HG03575 (cell line): ENCODE measurements at regions not wholly inside any gene's neighbourhood (a gene's known extent, or its start where the extent isn't known, plus 50 kb on each side); places are given as distances from the start of the nearest gene placed in this dataset.
"Not testable (repeated sequence)": the region's sequence is repeated elsewhere in the genome, so short reads cannot be mapped to it uniquely, and the experiment has no call there.

Experiments
- ATAC-seq: cut with Tn5 transposase; IDR thresholded peaks from one replicate; pipeline ENCODE4 v1.9.1; 2021; ENCODE audit not compliant: unreplicated experiment, insufficient number of reproducible peaks, low FRiP score; ENCODE audit errors: extremely low read depth

- not testable (repeated sequence) for ATAC-seq
These were observed 249.2 kb upstream of the ALG10 start for GRCh38 chr12:33773091-33773490.

- ATAC-seq: no peak
These were observed 235.8 kb upstream of the ALG10 start for GRCh38 chr12:33786532-33786931.

GRCh38 chr12:33794954-33795353 lies 227.3 kb upstream of the ALG10 start:
- no peak for ATAC-seq

- no peak for ATAC-seq
These were observed 226.8 kb upstream of the ALG10 start for GRCh38 chr12:33795536-33795935.

- ATAC-seq: no peak
These were observed 208.8 kb upstream of the ALG10 start for GRCh38 chr12:33813536-33813935.

GRCh38 chr12:33817713-33818112 lies 204.6 kb upstream of the ALG10 start:
- ATAC-seq: no peak

GRCh38 chr12:33818313-33818712 lies 204.0 kb upstream of the ALG10 start:
- ATAC-seq: no peak

GRCh38 chr12:33825442-33825841 lies 196.9 kb upstream of the ALG10 start:
- no peak for ATAC-seq

- ATAC-seq: no peak
These were observed 196.2 kb upstream of the ALG10 start for GRCh38 chr12:33825986-33826602.

- no peak for ATAC-seq
These were observed 194.0 kb upstream of the ALG10 start for GRCh38 chr12:33828326-33828725.

- no peak for ATAC-seq
These were observed 192.2 kb upstream of the ALG10 start for GRCh38 chr12:33830070-33830469.

GRCh38 chr12:33832900-33833299 lies 189.4 kb upstream of the ALG10 start:
- ATAC-seq: no peak

- ATAC-seq: no peak
These were observed 187.6 kb upstream of the ALG10 start for GRCh38 chr12:33834672-33835071.

GRCh38 chr12:33876618-33877017 lies 145.7 kb upstream of the ALG10 start:
- ATAC-seq: no peak

- no peak for ATAC-seq
These were observed 129.9 kb upstream of the ALG10 start for GRCh38 chr12:33892425-33892824.

- ATAC-seq: not testable (repeated sequence)
These were observed 101.8 kb upstream of the ALG10 start for GRCh38 chr12:33920460-33920859.

GRCh38 chr12:33926095-33926494 lies 96.2 kb upstream of the ALG10 start:
- no peak for ATAC-seq

- ATAC-seq: not testable (repeated sequence)
These were observed 84.6 kb upstream of the ALG10 start for GRCh38 chr12:33937669-33938068.

- ATAC-seq: no peak
These were observed 80.1 kb upstream of the ALG10 start for GRCh38 chr12:33942172-33942571.

- no peak for ATAC-seq
These were observed 77.4 kb upstream of the ALG10 start for GRCh38 chr12:33944703-33945437.

- no peak for ATAC-seq
These were observed 76.9 kb upstream of the ALG10 start for GRCh38 chr12:33945438-33945784.
